ENCODE measurements at regions not wholly inside any gene's neighbourhood (a gene's known extent, or its start where the extent isn't known, plus 50 kb on each side); places are given as distances from the start of the nearest gene placed in this dataset.

DNA sequence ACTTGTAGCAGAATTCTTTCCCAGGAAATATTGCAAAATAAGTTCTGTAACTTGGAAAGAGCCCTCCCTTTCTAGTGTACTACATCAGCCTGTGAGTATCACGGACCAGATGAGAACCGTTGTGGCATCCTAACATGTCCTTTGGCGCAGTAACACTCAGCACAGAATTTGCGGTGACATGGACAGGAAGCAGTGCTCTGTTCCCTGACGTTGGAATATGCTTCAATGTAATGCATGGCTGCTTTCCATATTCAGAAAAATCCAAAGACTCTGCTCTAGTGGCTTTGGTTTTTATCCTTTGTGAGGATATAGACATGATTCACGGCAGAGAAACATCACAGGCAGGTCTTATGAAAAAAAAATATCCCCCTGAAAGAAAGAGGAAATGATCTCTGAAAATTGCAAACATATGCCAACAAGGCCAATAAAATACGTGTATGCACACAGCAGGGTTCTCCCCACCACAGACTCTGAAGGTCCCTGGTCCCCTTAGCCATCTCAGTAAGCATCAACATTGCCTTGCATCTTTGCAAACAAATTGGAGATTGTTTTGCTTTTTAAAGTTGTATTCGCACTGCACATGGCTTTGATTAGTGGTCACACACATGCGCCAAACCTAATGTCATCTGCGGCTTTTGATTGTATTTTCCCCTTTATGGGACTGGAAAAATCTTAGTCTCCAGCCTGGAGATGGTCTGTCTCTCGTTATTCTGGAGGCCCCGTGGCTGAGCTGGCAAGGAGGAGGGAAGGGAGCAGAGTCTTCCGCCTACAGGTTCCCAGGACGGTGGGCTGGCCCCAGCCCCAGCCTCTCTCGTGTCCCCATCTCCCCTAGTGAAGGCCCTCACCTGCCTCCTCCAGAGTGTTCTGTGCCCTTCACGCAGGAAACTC lies 122.9 kb downstream of the COPS8 start:
- Mint-ChIP-seq H3K27ac (no peak overlapping the region), H3K4me3 (no peak overlapping the region), H3K4me1 (peaks cover 30% of the 10 kb centered on the region), H3K36me3 (no peaks in the 10 kb centered on the region), H3K27me3 (ENCODE audit: insufficient read depth, low read depth) (no peaks in the 10 kb centered on the region), H3K9me3 (no peaks in the 10 kb centered on the region)
- H2AFZ ChIP-seq (replicated peaks), result no peak overlapping the region
- H3F3A ChIP-seq (ENCODE audit: low read depth), result peaks cover 24% of the 10 kb centered on the region
- H3K4me2 ChIP-seq, result no peak overlapping the region
- no peaks in the 10 kb centered on the region for H3K27me3 ChIP-seq
- H3K27ac ChIP-seq, result no peak overlapping the region
- H3K9ac ChIP-seq, result no peak overlapping the region
- no peak for DNase-seq (ENCODE audit: low spot score)
- no peaks in the 10 kb centered on the region for H4K20me1 ChIP-seq (ENCODE audit: low read depth)
- H3K9me3 ChIP-seq (ENCODE audit: low read depth), result no peaks in the 10 kb centered on the region
- no peaks in the 10 kb centered on the region for H3K36me3 ChIP-seq
- peaks cover 9% of the 10 kb centered on the region for H3K4me1 ChIP-seq
- no peak for TF ChIP-seq EZH2phosphoT487 (IDR thresholded peaks at IDR 0.05)
- no peak for TF ChIP-seq EZH2 (IDR thresholded peaks at IDR 0.05)
- no peak for TF ChIP-seq CTCF (IDR thresholded peaks at IDR 0.05)
- no peaks in the 10 kb centered on the region for H3K79me2 ChIP-seq (ENCODE audit: low read depth)
- no peak overlapping the region for H3K4me3 ChIP-seq

- Mint-ChIP-seq H3K4me1 (peaks cover 26% of the 10 kb centered on the region), H3K36me3 (no peaks in the 10 kb centered on the region), H3K4me3 (no peak overlapping the region), H3K27me3 (ENCODE audit: insufficient read depth, low read depth) (no peaks in the 10 kb centered on the region), H3K9me3 (no peaks in the 10 kb centered on the region), H3K27ac (no peak overlapping the region)
- TF ChIP-seq EZH2phosphoT487 (IDR thresholded peaks at IDR 0.05) (no peak), EZH2 (IDR thresholded peaks at IDR 0.05) (no peak), CTCF (IDR thresholded peaks at IDR 0.05) (no peak)
- no peaks in the 10 kb centered on the region for H3K27me3 ChIP-seq
- no peaks in the 10 kb centered on the region for H4K20me1 ChIP-seq (ENCODE audit: low read depth)
- H3K9ac ChIP-seq, result no peak overlapping the region
- no peaks in the 10 kb centered on the region for H3K9me3 ChIP-seq (ENCODE audit: low read depth)
- peaks cover 24% of the 10 kb centered on the region for H3F3A ChIP-seq (ENCODE audit: low read depth)
- no peak overlapping the region for H3K4me3 ChIP-seq
- H3K4me2 ChIP-seq, result no peak overlapping the region
- no peak overlapping the region for H3K27ac ChIP-seq
- H3K36me3 ChIP-seq, result no peaks in the 10 kb centered on the region
- no peak for DNase-seq (ENCODE audit: low spot score)
- no peaks in the 10 kb centered on the region for H3K79me2 ChIP-seq (ENCODE audit: low read depth)
- H2AFZ ChIP-seq (replicated peaks), result no peak overlapping the region
- peaks cover 8% of the 10 kb centered on the region for H3K4me1 ChIP-seq
Measured at GRCh38 chr2:237209885-237210284, 124.2 kb downstream of the COPS8 start.

DNA sequence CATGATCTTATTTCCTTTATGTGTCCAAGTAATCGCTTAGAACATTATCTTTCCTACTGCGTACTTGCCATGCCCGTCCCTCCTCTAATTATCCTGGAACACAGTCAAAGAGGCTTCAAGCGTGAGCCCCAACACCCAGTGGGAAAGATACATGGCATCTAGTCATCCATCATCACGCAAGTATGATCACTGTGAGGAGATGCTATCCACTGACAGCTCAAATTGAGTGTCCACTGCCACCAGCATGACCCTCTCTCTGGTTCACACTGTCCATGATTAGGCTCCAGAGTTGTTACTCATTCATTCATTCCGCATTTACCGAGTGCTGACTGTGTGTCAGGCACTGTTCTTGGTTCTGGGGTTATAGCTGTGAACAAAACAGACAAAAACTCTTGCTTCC lies 124.6 kb downstream of the COPS8 start:
- H3K36me3 ChIP-seq, result no peaks in the 10 kb centered on the region
- H3K4me3 ChIP-seq, result no peak overlapping the region
- H3K27me3 ChIP-seq, result no peaks in the 10 kb centered on the region
- peaks cover 22% of the 10 kb centered on the region for H3K4me1 Mint-ChIP-seq
- H3F3A ChIP-seq (ENCODE audit: low read depth), result peaks cover 24% of the 10 kb centered on the region
- no peak overlapping the region for H3K4me2 ChIP-seq
- H3K9me3 ChIP-seq (ENCODE audit: low read depth), result no peaks in the 10 kb centered on the region
- peaks cover 4% of the 10 kb centered on the region for H3K4me1 ChIP-seq
- no peak overlapping the region for H3K27ac ChIP-seq
- no peak for DNase-seq (ENCODE audit: low spot score)
- H4K20me1 ChIP-seq (ENCODE audit: low read depth), result no peaks in the 10 kb centered on the region
- H3K4me3 Mint-ChIP-seq, result no peak overlapping the region
- H3K27ac Mint-ChIP-seq, result no peak overlapping the region
- no peaks in the 10 kb centered on the region for H3K9me3 Mint-ChIP-seq
- H3K36me3 Mint-ChIP-seq, result no peaks in the 10 kb centered on the region
- no peaks in the 10 kb centered on the region for H3K79me2 ChIP-seq (ENCODE audit: low read depth)
- TF ChIP-seq EZH2 (IDR thresholded peaks at IDR 0.05) (no peak), CTCF (IDR thresholded peaks at IDR 0.05) (no peak), EZH2phosphoT487 (IDR thresholded peaks at IDR 0.05) (no peak)
- H3K27me3 Mint-ChIP-seq (ENCODE audit: insufficient read depth, low read depth), result no peaks in the 10 kb centered on the region
- no peak overlapping the region for H3K9ac ChIP-seq
- no peak overlapping the region for H2AFZ ChIP-seq (replicated peaks)

All from neural progenitor cell (in vitro differentiated cells).